ENCODE measurements at regions not wholly inside any gene's neighbourhood (a gene's known extent, or its start where the extent isn't known, plus 50 kb on each side); places are given as distances from the start of the nearest gene placed in this dataset.

- H3K9me3 Mint-ChIP-seq: no peaks in the 10 kb centered on the region
- H3K27ac Mint-ChIP-seq: no peak overlapping the region
- POLR2A ChIA-PET: no interaction called here
- peaks cover 46% of the 10 kb centered on the region for H3K27me3 Mint-ChIP-seq
- Histone ChIP-seq H3K36me3 (ENCODE audit: insufficient read depth, low read length) (no peaks in the 10 kb centered on the region), H3K4me1 (ENCODE audit: insufficient read depth, low read length) (no peaks in the 10 kb centered on the region), H3K9me3 (ENCODE audit: control insufficient read depth in 1 of 2, insufficient read depth in 1 of 2, low read length in 2 of 2) (peaks cover 0 to 3% of the 10 kb centered on the region in 2 experiments), H3K27ac (ENCODE audit: low read depth in 1 of 2, low read length in 2 of 2) (no peak overlapping the region), H3K27me3 (ENCODE audit: control insufficient read depth in 1 of 2, insufficient read depth in 2 of 2, low read length in 2 of 2) (no peaks in the 10 kb centered on the region), H3K4me3 (ENCODE audit: low read length) (no peak overlapping the region)
- intact Hi-C loops (cut with DNase I, micrococcal nuclease): no loop called here
- H3K4me3 Mint-ChIP-seq: no peak overlapping the region
- CTCF ChIA-PET: no interaction called here
- TF ChIP-seq CTCF (IDR thresholded peaks at IDR 0.05): no peak
- no peaks in the 10 kb centered on the region for H3K4me1 Mint-ChIP-seq (ENCODE audit: low read depth)
- ATAC-seq (ENCODE audit: poor library complexity): no peak
- no peak for DNase-seq
- H3K36me3 Mint-ChIP-seq (ENCODE audit: low read depth): no peaks in the 10 kb centered on the region
Observed at GRCh38 chr3:150054635-150055034, 83.9 kb upstream of the PFN2 start.

GRCh38 chr3:150050510-150050909 is 79.8 kb upstream of the PFN2 start:
- H3K27ac ChIP-seq (ENCODE audit: low read depth in 1 of 2, low read length in 2 of 2): no peak overlapping the region
- Mint-ChIP-seq H3K9me3 (no peaks in the 10 kb centered on the region), H3K4me3 (no peak overlapping the region), H3K27me3 (peaks cover 58% of the 10 kb centered on the region), H3K36me3 (ENCODE audit: low read depth) (no peaks in the 10 kb centered on the region), H3K4me1 (ENCODE audit: low read depth) (no peaks in the 10 kb centered on the region), H3K27ac (no peak overlapping the region)
- H3K4me1 ChIP-seq (ENCODE audit: insufficient read depth, low read length): no peaks in the 10 kb centered on the region
- ATAC-seq (ENCODE audit: poor library complexity) (no peak), DNase-seq (no peak)
- ChIA-PET CTCF (no interaction called here), POLR2A (no interaction called here)
- no peaks in the 10 kb centered on the region for H3K27me3 ChIP-seq (ENCODE audit: control insufficient read depth in 1 of 2, insufficient read depth in 2 of 2, low read length in 2 of 2)
- H3K9me3 ChIP-seq (ENCODE audit: control insufficient read depth in 1 of 2, insufficient read depth in 1 of 2, low read length in 2 of 2): peaks cover 0 to 3% of the 10 kb centered on the region in 2 experiments
- intact Hi-C loops (cut with DNase I, micrococcal nuclease): no loop called here
- H3K4me3 ChIP-seq (ENCODE audit: low read length): no peak overlapping the region
- no peaks in the 10 kb centered on the region for H3K36me3 ChIP-seq (ENCODE audit: insufficient read depth, low read length)
- TF ChIP-seq CTCF (IDR thresholded peaks at IDR 0.05): no peak

GRCh38 chr3:150049317-150049716 is 78.6 kb upstream of the PFN2 start:
- Mint-ChIP-seq H3K27me3 (peaks cover 46% of the 10 kb centered on the region), H3K4me3 (no peak overlapping the region), H3K4me1 (ENCODE audit: low read depth) (no peaks in the 10 kb centered on the region), H3K27ac (no peak overlapping the region), H3K36me3 (ENCODE audit: low read depth) (no peaks in the 10 kb centered on the region), H3K9me3 (no peaks in the 10 kb centered on the region)
- Histone ChIP-seq H3K9me3 (ENCODE audit: control insufficient read depth in 1 of 2, insufficient read depth in 1 of 2, low read length in 2 of 2) (peaks cover 0 to 3% of the 10 kb centered on the region in 2 experiments), H3K27ac (ENCODE audit: low read depth in 1 of 2, low read length in 2 of 2) (no peak overlapping the region), H3K4me3 (ENCODE audit: low read length) (no peak overlapping the region), H3K36me3 (ENCODE audit: insufficient read depth, low read length) (no peaks in the 10 kb centered on the region), H3K4me1 (ENCODE audit: insufficient read depth, low read length) (no peaks in the 10 kb centered on the region), H3K27me3 (ENCODE audit: control insufficient read depth in 1 of 2, insufficient read depth in 2 of 2, low read length in 2 of 2) (no peaks in the 10 kb centered on the region)
- DNase-seq (no peak), ATAC-seq (ENCODE audit: poor library complexity) (no peak)
- TF ChIP-seq CTCF (IDR thresholded peaks at IDR 0.05): no peak
- intact Hi-C loops (cut with DNase I, micrococcal nuclease): no loop called here
- ChIA-PET CTCF (no interaction called here), POLR2A (no interaction called here)
